ENCODE measurements at regions not wholly inside any gene's neighbourhood (a gene's known extent, or its start where the extent isn't known, plus 50 kb on each side); places are given as distances from the start of the nearest gene placed in this dataset.

- intact Hi-C loops (cut with DNase I) = no loop called here
- DNase-seq = no peak
- WGBS, 2 donors = 88 to 97% methylated on average over 3 of the region's 3 CpGs
These were observed 211.2 kb downstream of the ARL6IP6 start for GRCh38 chr2:152929628-152930027.

GRCh38 chr2:152925547-152926448 lies 207.4 kb downstream of the ARL6IP6 start:
- intact Hi-C loops (cut with DNase I) = no loop called here
- no peak overlapping the region for H3K4me3 ChIP-seq
- H3K36me3 ChIP-seq = no peaks in the 10 kb centered on the region
- peaks cover 5 to 25% (median 8%) of the 10 kb centered on the region in 3 donors for H3K4me1 ChIP-seq
- H3K27me3 ChIP-seq = no peaks in the 10 kb centered on the region
- peak; percentile 0 for DNase-seq
- WGBS, 2 donors = 31 to 33% methylated on average over 11 of the region's 11 CpGs
- peak overlapping the region in 1 of 4 donors; percentile 42 for H3K27ac ChIP-seq
- TF ChIP-seq CTCF (IDR thresholded peaks at IDR 0.05) (peak; percentile 17 to 89 (median 72)), POLR2A (IDR thresholded peaks at IDR 0.05) (no peak)
- H3K9me3 ChIP-seq = no peaks in the 10 kb centered on the region

More at GRCh38 chr2:152929628-152930027, 211.2 kb downstream of the ARL6IP6 start:
- no peaks in the 10 kb centered on the region for H3K36me3 ChIP-seq
- H3K27ac ChIP-seq = no peak overlapping the region
- H3K4me1 ChIP-seq = peaks cover 5 to 14% (median 8%) of the 10 kb centered on the region in 3 donors
- no peaks in the 10 kb centered on the region for H3K27me3 ChIP-seq
- TF ChIP-seq CTCF (IDR thresholded peaks at IDR 0.05) (no peak), POLR2A (IDR thresholded peaks at IDR 0.05) (no peak)
- no peaks in the 10 kb centered on the region for H3K9me3 ChIP-seq
- H3K4me3 ChIP-seq = no peak overlapping the region

- 22 to 44% methylated on average over 3 of the region's 3 CpGs for WGBS, 2 donors
- H3K4me3 ChIP-seq = no peak overlapping the region
- no peak for DNase-seq
- intact Hi-C loops (cut with DNase I) = no loop called here
- peak overlapping the region in 3 of 4 donors; percentile 15 to 73 (median 46) for H3K27ac ChIP-seq
- TF ChIP-seq CTCF (IDR thresholded peaks at IDR 0.05) (no peak), POLR2A (IDR thresholded peaks at IDR 0.05) (no peak)
- peaks cover 5 to 25% (median 8%) of the 10 kb centered on the region in 3 donors for H3K4me1 ChIP-seq
- no peaks in the 10 kb centered on the region for H3K36me3 ChIP-seq
- no peaks in the 10 kb centered on the region for H3K27me3 ChIP-seq
- no peaks in the 10 kb centered on the region for H3K9me3 ChIP-seq
These were observed 206.3 kb downstream of the ARL6IP6 start for GRCh38 chr2:152924722-152925121.

- peaks cover 5 to 25% (median 8%) of the 10 kb centered on the region in 3 donors for H3K4me1 ChIP-seq
- no peaks in the 10 kb centered on the region for H3K9me3 ChIP-seq
- no peak for DNase-seq
- WGBS, 2 donors = 22 to 56% methylated on average over 1 of the region's 1 CpG
- TF ChIP-seq POLR2A (IDR thresholded peaks at IDR 0.05) = no peak
- no peak for TF ChIP-seq CTCF (IDR thresholded peaks at IDR 0.05)
- peak overlapping the region in 3 of 4 donors; percentile 15 to 73 (median 46) for H3K27ac ChIP-seq
- no peaks in the 10 kb centered on the region for H3K36me3 ChIP-seq
- no peaks in the 10 kb centered on the region for H3K27me3 ChIP-seq
- no peak overlapping the region for H3K4me3 ChIP-seq
- intact Hi-C loops (cut with DNase I) = no loop called here
These were observed 205.8 kb downstream of the ARL6IP6 start for GRCh38 chr2:152924219-152924618.

GRCh38 chr2:152920846-152921245 lies 202.4 kb downstream of the ARL6IP6 start:
- Histone ChIP-seq H3K9me3 (no peaks in the 10 kb centered on the region), H3K4me1 (peaks cover 4 to 21% (median 4%) of the 10 kb centered on the region in 3 donors), H3K4me3 (no peak overlapping the region), H3K27me3 (no peaks in the 10 kb centered on the region), H3K27ac (no peak overlapping the region), H3K36me3 (no peaks in the 10 kb centered on the region)
- intact Hi-C loops (cut with DNase I) = no loop called here
- 24 to 52% methylated on average over 2 of the region's 2 CpGs for WGBS, 2 donors
- TF ChIP-seq CTCF (IDR thresholded peaks at IDR 0.05) (no peak), POLR2A (IDR thresholded peaks at IDR 0.05) (no peak)
- DNase-seq = no peak
